Neural cell (in vitro differentiated cells): ENCODE measurements at regions not wholly inside any gene's neighbourhood (a gene's known extent, or its start where the extent isn't known, plus 50 kb on each side); places are given as distances from the start of the nearest gene placed in this dataset.

Experiments
- H2AFZ ChIP-seq: fragments of 200-600, 300-800 bp; sonication (generic), shearing (Covaris generic); 2 replicates; pipeline ENCODE4 v1.6.0; 2014; ENCODE audit warnings: low read depth, mild to moderate bottlenecking, antibody characterized with exemption, low read length, moderate library complexity
- H3F3A ChIP-seq: fragments of 200-600 bp; shearing (Covaris generic); 2 replicates; pipeline ENCODE4 v1.6.1; 2016; ENCODE audit warnings: mild to moderate bottlenecking, moderate library complexity, mixed read lengths, antibody characterized with exemption, low read length; ENCODE audit not compliant: insufficient read depth, poor library complexity, severe bottlenecking
- H3K27ac ChIP-seq: fragments of 200-600, 300-800 bp; sonication (generic), shearing (Covaris generic); 2 replicates; pipeline ENCODE4 v1.5.1; 2014; ENCODE audit warnings: mild to moderate bottlenecking, low read length, moderate library complexity
- H3K27me3 ChIP-seq: fragments of 300-800, 200-600 bp; sonication (generic), shearing (Covaris generic); 2 replicates; pipeline ENCODE4 v1.6.0; 2014; ENCODE audit warnings: mild to moderate bottlenecking, low read depth, low read length, moderate library complexity; ENCODE audit not compliant: insufficient read depth
- H3K36me3 ChIP-seq: fragments of 300-800, 200-600 bp; sonication (generic), shearing (Covaris generic); 2 replicates; pipeline ENCODE4 v1.5.1; 2014; ENCODE audit warnings: mild to moderate bottlenecking, antibody characterized with exemption, low read length, moderate library complexity; ENCODE audit not compliant: insufficient read depth
- H3K4me2 ChIP-seq: fragments of 300-800, 200-600 bp; sonication (generic), shearing (Covaris generic); 2 replicates; pipeline ENCODE4 v1.6.0; 2014; ENCODE audit warnings: mild to moderate bottlenecking, low read length
- H3K4me3 ChIP-seq: fragments of 300-800, 200-600 bp; sonication (generic), shearing (Covaris generic); 2 replicates; pipeline ENCODE4 v1.5.1; 2014; ENCODE audit warnings: mild to moderate bottlenecking, low read length, moderate library complexity
- H3K79me2 ChIP-seq: fragments of 200-600 bp; shearing (Covaris generic); replicated peaks from 2 replicates; pipeline ENCODE4 v1.6.0; 2014; ENCODE audit warnings: mild to moderate bottlenecking, low read length, moderate library complexity; ENCODE audit not compliant: insufficient read depth
- H3K9ac ChIP-seq: fragments of 300-800, 200-600 bp; sonication (generic), shearing (Covaris generic); 2 replicates; pipeline ENCODE4 v1.6.1; 2016; ENCODE audit warnings: mild to moderate bottlenecking, low read length, mixed read lengths
- H3K9me2 ChIP-seq: fragments of 200-600 bp; shearing (Covaris generic); 2 replicates; pipeline ENCODE4 v1.6.1; 2016; ENCODE audit warnings: mild to moderate bottlenecking, low read length, mixed read lengths; ENCODE audit not compliant: insufficient read depth
- H3K9me3 ChIP-seq: fragments of 200-600, 300-800 bp; sonication (generic), shearing (Covaris generic); 2 replicates; pipeline ENCODE4 v1.6.1; 2016; ENCODE audit warnings: mild to moderate bottlenecking, mixed run types, low read length, moderate library complexity, mixed read lengths
- H4K20me1 ChIP-seq: fragments of 200-600 bp; shearing (Covaris generic); 2 replicates; pipeline ENCODE4 v1.6.1; 2016; ENCODE audit warnings: mild to moderate bottlenecking, mixed run types; ENCODE audit not compliant: insufficient read depth
- EP300 ChIP-seq: fragments of 450-650 bp; conservative IDR thresholded peaks from 2 replicates; pipeline ENCODE4 v1.6.1; 2014; ENCODE audit warnings: antibody characterized with exemption, mild to moderate bottlenecking, moderate library complexity; ENCODE audit not compliant: poor library complexity, severe bottlenecking
- EZH2 ChIP-seq: fragments of 200-600, 300-800 bp; shearing (Covaris generic), sonication (generic); IDR thresholded peaks from 2 replicates; pipeline ENCODE4 v1.6.1; 2014; ENCODE audit warnings: antibody characterized with exemption, low read length, borderline replicate concordance, mild to moderate bottlenecking; ENCODE audit not compliant: insufficient read depth, poor library complexity, severe bottlenecking
- MXI1 ChIP-seq: fragments of 450-650 bp; conservative IDR thresholded peaks from 2 replicates; pipeline ENCODE4 v1.6.1; 2014; ENCODE audit warnings: antibody characterized with exemption, mild to moderate bottlenecking; ENCODE audit not compliant: poor library complexity, severe bottlenecking
- POLR2AphosphoS5 ChIP-seq: IDR thresholded peaks from 2 replicates; pipeline ENCODE4 v1.6.1; 2012
- RAD21 ChIP-seq: fragments of 450-650 bp; conservative IDR thresholded peaks from 2 replicates; pipeline ENCODE4 v1.6.1; 2014; ENCODE audit warnings: antibody characterized with exemption, mild to moderate bottlenecking, moderate library complexity
- REST ChIP-seq: IDR thresholded peaks from 2 replicates; pipeline ENCODE4 v1.6.1; 2012; ENCODE audit warnings: borderline replicate concordance
- SMC3 ChIP-seq: fragments of 450-650 bp; conservative IDR thresholded peaks from 2 replicates; pipeline ENCODE4 v1.6.1; 2014; ENCODE audit warnings: antibody characterized with exemption, mild to moderate bottlenecking, moderate library complexity; ENCODE audit not compliant: poor library complexity
- TAF1 ChIP-seq: IDR thresholded peaks from 2 replicates; pipeline ENCODE4 v1.6.1; 2012; ENCODE audit warnings: low read depth
- TF ChIP-seq, protein P1 (sequence below): fragments of 450-650 bp; IDR thresholded peaks from 2 replicates; pipeline ENCODE4 v1.5.1; 2014; ENCODE audit warnings: antibody characterized with exemption, mild to moderate bottlenecking, moderate library complexity; ENCODE audit not compliant: poor library complexity, severe bottlenecking

GRCh38 chr10:106185951-106186350 is 978.6 kb downstream of the SORCS1 start:
- Histone ChIP-seq H3K27me3 (peaks cover 7% of the 10 kb centered on the region), H3K4me3 (no peak overlapping the region), H3F3A (no peaks in the 10 kb centered on the region), H3K4me2 (no peak overlapping the region), H3K27ac (no peak overlapping the region), H3K9ac (no peak overlapping the region), H2AFZ (no peak overlapping the region), H3K9me3 (no peaks in the 10 kb centered on the region), H3K79me2 (no peaks in the 10 kb centered on the region), H3K9me2 (no peaks in the 10 kb centered on the region), H3K36me3 (no peaks in the 10 kb centered on the region), H4K20me1 (no peaks in the 10 kb centered on the region)
- TF ChIP-seq SMC3 (no peak), POLR2AphosphoS5 (no peak), TAF1 (no peak), EP300 (no peak), REST (no peak), RAD21 (no peak), MXI1 (no peak), EZH2 (no peak)
- TF ChIP-seq, protein P1, sequence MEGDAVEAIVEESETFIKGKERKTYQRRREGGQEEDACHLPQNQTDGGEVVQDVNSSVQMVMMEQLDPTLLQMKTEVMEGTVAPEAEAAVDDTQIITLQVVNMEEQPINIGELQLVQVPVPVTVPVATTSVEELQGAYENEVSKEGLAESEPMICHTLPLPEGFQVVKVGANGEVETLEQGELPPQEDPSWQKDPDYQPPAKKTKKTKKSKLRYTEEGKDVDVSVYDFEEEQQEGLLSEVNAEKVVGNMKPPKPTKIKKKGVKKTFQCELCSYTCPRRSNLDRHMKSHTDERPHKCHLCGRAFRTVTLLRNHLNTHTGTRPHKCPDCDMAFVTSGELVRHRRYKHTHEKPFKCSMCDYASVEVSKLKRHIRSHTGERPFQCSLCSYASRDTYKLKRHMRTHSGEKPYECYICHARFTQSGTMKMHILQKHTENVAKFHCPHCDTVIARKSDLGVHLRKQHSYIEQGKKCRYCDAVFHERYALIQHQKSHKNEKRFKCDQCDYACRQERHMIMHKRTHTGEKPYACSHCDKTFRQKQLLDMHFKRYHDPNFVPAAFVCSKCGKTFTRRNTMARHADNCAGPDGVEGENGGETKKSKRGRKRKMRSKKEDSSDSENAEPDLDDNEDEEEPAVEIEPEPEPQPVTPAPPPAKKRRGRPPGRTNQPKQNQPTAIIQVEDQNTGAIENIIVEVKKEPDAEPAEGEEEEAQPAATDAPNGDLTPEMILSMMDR: no peak

GRCh38 chr10:106183041-106183440 is 981.5 kb downstream of the SORCS1 start:
- Histone ChIP-seq H3K4me2 (no peak overlapping the region), H4K20me1 (no peaks in the 10 kb centered on the region), H3K9me3 (no peaks in the 10 kb centered on the region), H3F3A (no peaks in the 10 kb centered on the region), H3K9ac (no peak overlapping the region), H3K27me3 (peaks cover 7% of the 10 kb centered on the region), H3K79me2 (no peaks in the 10 kb centered on the region), H3K9me2 (no peaks in the 10 kb centered on the region), H2AFZ (no peak overlapping the region), H3K27ac (no peak overlapping the region), H3K4me3 (no peak overlapping the region), H3K36me3 (no peaks in the 10 kb centered on the region)
- no peak for TF ChIP-seq MXI1
- no peak for TF ChIP-seq REST
- no peak for TF ChIP-seq EZH2
- no peak for TF ChIP-seq EP300
- no peak for TF ChIP-seq SMC3
- TF ChIP-seq RAD21: no peak
- no peak for TF ChIP-seq POLR2AphosphoS5
- no peak for TF ChIP-seq TAF1
- TF ChIP-seq, protein P1: no peak
